Fibroblast of mammary gland (primary cell): ENCODE measurements at regions not wholly inside any gene's neighbourhood (a gene's known extent, or its start where the extent isn't known, plus 50 kb on each side); places are given as distances from the start of the nearest gene placed in this dataset.
A peak's percentile ranks its signal among the peaks of the same experiment; 100 is the strongest.

ENCODE experiments used
- DNase-seq: peaks from one replicate; pipeline ENCODE4 v3.0.0-alpha.2; 2010; ENCODE audit warnings: low read depth
- H3K4me3 ChIP-seq: 2 replicates; pipeline ENCODE4 v1.5.1; 2011; ENCODE audit warnings: low read depth, mild to moderate bottlenecking, low read length, moderate library complexity; ENCODE audit not compliant: control insufficient read depth
- CTCF ChIP-seq: conservative IDR thresholded peaks from 2 replicates; pipeline ENCODE4 v1.5.1; 2011; ENCODE audit warnings: low read depth, low read length, inconsistent platforms; ENCODE audit not compliant: control insufficient read depth, insufficient read depth

- no peak for DNase-seq
- no peak for TF ChIP-seq CTCF
- H3K4me3 ChIP-seq = no peak overlapping the region
These were observed 197.4 kb downstream of the AHR start for GRCh38 chr7:17495655-17496394.

GRCh38 chr7:17497136-17497535 lies 198.7 kb downstream of the AHR start:
- TF ChIP-seq CTCF = no peak
- H3K4me3 ChIP-seq = no peak overlapping the region
- peak; percentile 33 for DNase-seq

- H3K4me3 ChIP-seq = no peak overlapping the region
- no peak for TF ChIP-seq CTCF
- no peak for DNase-seq
These were observed 199.2 kb downstream of the AHR start for GRCh38 chr7:17497549-17498167.

- H3K4me3 ChIP-seq = no peak overlapping the region
- no peak for DNase-seq
- no peak for TF ChIP-seq CTCF
These were observed 199.8 kb downstream of the AHR start for GRCh38 chr7:17498230-17498629.

GRCh38 chr7:17500736-17501135 lies 202.3 kb downstream of the AHR start:
- no peak overlapping the region for H3K4me3 ChIP-seq
- no peak for TF ChIP-seq CTCF
- no peak for DNase-seq

- TF ChIP-seq CTCF = no peak
- no peak overlapping the region for H3K4me3 ChIP-seq
- DNase-seq = peak; percentile 57
These were observed 203.2 kb downstream of the AHR start for GRCh38 chr7:17501441-17502212.
